PC-9 (cell line): ENCODE measurements at regions not wholly inside any gene's neighbourhood (a gene's known extent, or its start where the extent isn't known, plus 50 kb on each side); places are given as distances from the start of the nearest gene placed in this dataset.

Experiments used
- BruUV-seq: library from RNA; stranded (reverse); fragments of 400-500 nt; replicated peaks from 2 replicates; lab custom pipeline; 2021; lab: Mats Ljungman, UMichigan
- CTCF ChIA-PET: fragments of 300-600 bp; sonication (Branson Sonifier 250); formaldehyde crosslinking; loops from one replicate; lab custom pipeline; 2022; ENCODE audit warnings: antibody characterized with exemption; lab: Charles Lee
- POLR2A ChIA-PET: fragments of 300-600 bp; sonication (Branson Sonifier 250); formaldehyde crosslinking; loops from one replicate; lab custom pipeline; 2022; ENCODE audit warnings: antibody characterized with exemption; ENCODE audit not compliant: unreplicated experiment; lab: Charles Lee
- DNase-seq, 2 experiments: peaks; one replicate each; pipeline versions ENCODE4 v3.0.0 to v3.0.0-alpha.2; 2015 to 2022; ENCODE audit warnings: mixed read lengths in 1 of 2
- H2AFZ ChIP-seq: fragments of 200-600 bp; sonication (generic); 2 replicates; pipeline ENCODE4 v1.8.1; 2017; ENCODE audit warnings: antibody characterized with exemption
- H3F3A ChIP-seq: fragments of 200-600 bp; sonication (generic); 2 replicates; pipeline ENCODE4 v1.8.1; 2017; ENCODE audit warnings: antibody characterized with exemption, mild to moderate bottlenecking, low read depth; ENCODE audit not compliant: insufficient read depth
- H3K27ac ChIP-seq: fragments of 200-600 bp; sonication (generic); 2 replicates; pipeline ENCODE4 v1.6.1; 2016; ENCODE audit warnings: mixed run types
- H3K27me3 ChIP-seq: fragments of 200-600 bp; sonication (generic); 2 replicates; pipeline ENCODE4 v1.6.1; 2016; ENCODE audit warnings: low read depth, mixed run types; ENCODE audit not compliant: insufficient read depth
- H3K36me3 ChIP-seq: fragments of 200-600 bp; sonication (generic); 2 replicates; pipeline ENCODE4 v1.6.1; 2016; ENCODE audit warnings: low read depth, mixed run types
- H3K4me1 ChIP-seq: fragments of 200-600 bp; sonication (generic); replicated peaks from 2 replicates; pipeline ENCODE4 v1.6.1; 2016; ENCODE audit warnings: mixed run types; ENCODE audit not compliant: insufficient read depth
- H3K4me2 ChIP-seq: fragments of 200-600 bp; sonication (generic); 2 replicates; pipeline ENCODE4 v1.6.1; 2017; ENCODE audit warnings: mixed run types
- H3K4me3 ChIP-seq: fragments of 200-600 bp; sonication (generic); 2 replicates; pipeline ENCODE4 v1.6.1; 2016; ENCODE audit warnings: mixed run types
- H3K79me2 ChIP-seq: fragments of 200-600 bp; sonication (generic); 2 replicates; pipeline ENCODE4 v1.6.1; 2017; ENCODE audit warnings: low read depth, mixed run types
- H3K9me2 ChIP-seq: fragments of 200-600 bp; sonication (generic); 2 replicates; pipeline ENCODE4 v1.8.1; 2017; ENCODE audit warnings: mild to moderate bottlenecking; ENCODE audit not compliant: insufficient read depth
- H3K9me3 ChIP-seq: fragments of 200-600 bp; sonication (generic); 2 replicates; pipeline ENCODE4 v1.8.1; 2016; ENCODE audit warnings: low read depth; ENCODE audit not compliant: insufficient read depth
- H4K20me1 ChIP-seq: fragments of 200-600 bp; sonication (generic); 2 replicates; pipeline ENCODE4 v1.8.1; 2017; ENCODE audit not compliant: insufficient read depth
- EZH2 ChIP-seq: fragments of 200-600 bp; sonication (generic); IDR thresholded peaks from 2 replicates; pipeline ENCODE4 v1.8.0; 2017; ENCODE audit warnings: antibody characterized with exemption, low read depth
- intact Hi-C: fragments of 100-400 bp; cut with micrococcal nuclease; formaldehyde crosslinking; loops from one replicate; pipeline ENCODE4 v1.10.0; 2022; ENCODE audit not compliant: unreplicated experiment
- TF ChIP-seq, protein P1 (sequence below): fragments of 200-600 bp; sonication (generic); conservative IDR thresholded peaks from 2 replicates; pipeline ENCODE4 v1.6.1; 2017; ENCODE audit warnings: mixed run types, antibody characterized with exemption, mild to moderate bottlenecking, moderate library complexity

DNA sequence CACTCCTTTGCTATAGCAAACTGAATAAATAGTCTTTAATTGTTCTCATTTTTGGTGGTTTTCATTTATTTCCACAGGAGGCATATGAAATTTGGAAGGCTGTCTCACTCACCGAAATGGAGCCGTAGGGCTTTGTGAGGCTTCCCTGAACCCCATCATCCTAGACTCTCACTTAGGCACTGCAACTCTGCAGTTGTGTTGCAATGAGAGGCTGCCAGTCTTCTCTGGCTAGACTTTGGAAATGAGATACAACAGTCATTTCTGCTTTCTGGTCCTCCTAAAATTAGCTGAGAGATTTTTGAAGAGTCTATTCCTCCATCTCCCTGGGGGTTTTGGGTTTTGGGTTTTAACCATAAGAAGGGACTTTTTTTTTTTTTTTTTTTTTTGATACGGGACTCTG lies 146.5 kb downstream of the SH3BGRL start:
- Histone ChIP-seq H3K27me3 (no peaks in the 10 kb centered on the region), H3F3A (no peaks in the 10 kb centered on the region), H3K9me2 (no peaks in the 10 kb centered on the region), H3K4me3 (no peak overlapping the region), H3K4me2 (no peak overlapping the region), H3K4me1 (no peaks in the 10 kb centered on the region), H2AFZ (no peak overlapping the region), H3K36me3 (no peaks in the 10 kb centered on the region), H3K79me2 (no peaks in the 10 kb centered on the region), H3K27ac (no peak overlapping the region), H4K20me1 (no peaks in the 10 kb centered on the region), H3K9me3 (no peaks in the 10 kb centered on the region)
- ChIA-PET CTCF (no interaction called here), POLR2A (no interaction called here)
- DNase-seq = no peak
- no peak for TF ChIP-seq EZH2
- TF ChIP-seq, protein P1, sequence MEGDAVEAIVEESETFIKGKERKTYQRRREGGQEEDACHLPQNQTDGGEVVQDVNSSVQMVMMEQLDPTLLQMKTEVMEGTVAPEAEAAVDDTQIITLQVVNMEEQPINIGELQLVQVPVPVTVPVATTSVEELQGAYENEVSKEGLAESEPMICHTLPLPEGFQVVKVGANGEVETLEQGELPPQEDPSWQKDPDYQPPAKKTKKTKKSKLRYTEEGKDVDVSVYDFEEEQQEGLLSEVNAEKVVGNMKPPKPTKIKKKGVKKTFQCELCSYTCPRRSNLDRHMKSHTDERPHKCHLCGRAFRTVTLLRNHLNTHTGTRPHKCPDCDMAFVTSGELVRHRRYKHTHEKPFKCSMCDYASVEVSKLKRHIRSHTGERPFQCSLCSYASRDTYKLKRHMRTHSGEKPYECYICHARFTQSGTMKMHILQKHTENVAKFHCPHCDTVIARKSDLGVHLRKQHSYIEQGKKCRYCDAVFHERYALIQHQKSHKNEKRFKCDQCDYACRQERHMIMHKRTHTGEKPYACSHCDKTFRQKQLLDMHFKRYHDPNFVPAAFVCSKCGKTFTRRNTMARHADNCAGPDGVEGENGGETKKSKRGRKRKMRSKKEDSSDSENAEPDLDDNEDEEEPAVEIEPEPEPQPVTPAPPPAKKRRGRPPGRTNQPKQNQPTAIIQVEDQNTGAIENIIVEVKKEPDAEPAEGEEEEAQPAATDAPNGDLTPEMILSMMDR = no peak
- intact Hi-C loops = no loop called here
- BruUV-seq = no TSS peak

DNA sequence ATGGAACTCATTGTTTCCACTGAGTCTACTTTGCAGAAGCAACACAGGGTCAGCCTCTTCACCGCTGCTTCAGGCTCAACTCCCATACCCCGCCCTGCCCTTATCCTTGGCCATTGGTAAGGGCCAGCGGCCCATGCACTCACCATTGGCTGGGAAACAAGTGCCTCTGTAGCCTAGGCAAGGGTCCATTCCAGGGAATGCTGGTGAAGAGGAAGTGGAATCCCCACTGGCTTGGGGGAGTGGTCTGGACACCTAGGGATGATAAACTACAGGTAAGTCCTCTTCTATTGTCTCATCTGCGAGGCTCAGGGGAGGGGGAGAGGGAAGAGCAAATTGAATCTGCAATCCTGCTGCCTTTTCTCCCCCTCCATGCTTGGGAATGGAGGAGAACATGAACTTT lies 153.1 kb downstream of the SH3BGRL start:
- Histone ChIP-seq H3K79me2 (no peaks in the 10 kb centered on the region), H3K4me2 (no peak overlapping the region), H4K20me1 (no peaks in the 10 kb centered on the region), H3K27ac (no peak overlapping the region), H3F3A (no peaks in the 10 kb centered on the region), H3K4me3 (no peak overlapping the region), H3K36me3 (no peaks in the 10 kb centered on the region), H3K9me3 (no peaks in the 10 kb centered on the region), H2AFZ (no peak overlapping the region), H3K27me3 (no peaks in the 10 kb centered on the region), H3K4me1 (no peaks in the 10 kb centered on the region), H3K9me2 (no peaks in the 10 kb centered on the region)
- intact Hi-C loops = no loop called here
- BruUV-seq = no TSS peak
- ChIA-PET CTCF (no interaction called here), POLR2A (no interaction called here)
- no peak for DNase-seq
- TF ChIP-seq EZH2 = no peak
- TF ChIP-seq, protein P1 = no peak

DNA sequence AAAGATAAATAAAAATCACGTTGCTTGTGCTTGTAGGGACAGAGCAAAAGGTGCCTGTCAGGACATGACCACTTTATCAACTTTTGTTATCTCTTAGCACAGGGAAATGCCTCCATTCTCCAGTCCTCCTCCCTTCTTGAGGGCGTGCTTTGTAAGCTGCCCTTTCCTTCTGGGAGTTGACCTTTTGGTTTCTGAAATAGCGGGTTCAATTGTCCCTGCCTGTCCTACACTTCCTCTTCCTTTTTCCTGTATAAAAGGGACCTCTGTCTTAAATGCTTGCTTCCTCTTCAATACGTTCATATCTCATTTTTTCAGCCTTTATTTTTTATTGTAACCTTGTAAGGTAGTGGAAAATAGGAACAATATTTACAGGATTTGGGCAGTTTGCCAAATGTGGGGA lies 153.5 kb downstream of the SH3BGRL start:
- Histone ChIP-seq H3K27ac (no peak overlapping the region), H3K4me2 (no peak overlapping the region), H3K27me3 (no peaks in the 10 kb centered on the region), H3K9me3 (no peaks in the 10 kb centered on the region), H3K36me3 (no peaks in the 10 kb centered on the region), H2AFZ (no peak overlapping the region), H4K20me1 (no peaks in the 10 kb centered on the region), H3K4me1 (no peaks in the 10 kb centered on the region), H3K79me2 (no peaks in the 10 kb centered on the region), H3K9me2 (no peaks in the 10 kb centered on the region), H3F3A (no peaks in the 10 kb centered on the region), H3K4me3 (no peak overlapping the region)
- no peak for TF ChIP-seq EZH2
- TF ChIP-seq, protein P1 = no peak
- ChIA-PET POLR2A (no interaction called here), CTCF (no interaction called here)
- no TSS peak for BruUV-seq
- intact Hi-C loops = no loop called here
- no peak for DNase-seq
